GM23338 (cell line): ENCODE measurements at regions not wholly inside any gene's neighbourhood (a gene's known extent, or its start where the extent isn't known, plus 50 kb on each side); places are given as distances from the start of the nearest gene placed in this dataset.

Experiments
- ATAC-seq: fragments of 200-7000 bp; cut with Tn5 transposase; 3 replicates; pipeline ENCODE4 v1.9.1; 2020
- DNase-seq: peaks from one replicate; pipeline ENCODE4 v3.0.0-alpha.2; 2015; ENCODE audit warnings: low spot score
- H2AFZ ChIP-seq: fragments of 200-600 bp; sonication (generic); 2 replicates; pipeline ENCODE4 v1.8.0; 2016; ENCODE audit warnings: antibody characterized with exemption, mild to moderate bottlenecking, moderate library complexity
- H3F3A ChIP-seq: fragments of 200-600 bp; sonication (generic); replicated peaks from 2 replicates; pipeline ENCODE4 v1.8.0; 2017; ENCODE audit warnings: antibody characterized with exemption, mixed run types, low read depth
- H3K27ac ChIP-seq: fragments of 200-600 bp; sonication (generic); 2 replicates; pipeline ENCODE4 v1.6.1; 2016; ENCODE audit warnings: low read depth
- H3K27me3 ChIP-seq: fragments of 200-600 bp; sonication (generic); 2 replicates; pipeline ENCODE4 v1.8.0; 2016; ENCODE audit warnings: mild to moderate bottlenecking, mixed run types, moderate library complexity; ENCODE audit not compliant: insufficient read depth
- H3K36me3 ChIP-seq: fragments of 200-600 bp; sonication (generic); 2 replicates; pipeline ENCODE4 v1.8.0; 2016; ENCODE audit warnings: mild to moderate bottlenecking; ENCODE audit not compliant: insufficient read depth
- H3K4me1 ChIP-seq: fragments of 200-600 bp; sonication (generic); 2 replicates; pipeline ENCODE4 v1.8.0; 2016; ENCODE audit warnings: mild to moderate bottlenecking, moderate library complexity; ENCODE audit not compliant: insufficient read depth
- H3K4me2 ChIP-seq: fragments of 200-600 bp; sonication (generic); 2 replicates; pipeline ENCODE4 v1.7.1; 2017; ENCODE audit warnings: mixed run types
- H3K4me3 ChIP-seq: fragments of 200-600 bp; sonication (generic); 2 replicates; pipeline ENCODE4 v1.6.1; 2016; ENCODE audit warnings: mixed run types
- H3K79me2 ChIP-seq: fragments of 200-600 bp; sonication (generic); replicated peaks from 2 replicates; pipeline ENCODE4 v1.8.0; 2017; ENCODE audit warnings: mild to moderate bottlenecking; ENCODE audit not compliant: insufficient read depth
- H3K9me2 ChIP-seq: fragments of 200-600 bp; sonication (generic); 2 replicates; pipeline ENCODE4 v1.8.0; 2017; ENCODE audit not compliant: insufficient read depth
- H4K20me1 ChIP-seq: fragments of 200-600 bp; sonication (generic); replicated peaks from 2 replicates; pipeline ENCODE4 v1.8.0; 2017; ENCODE audit warnings: mild to moderate bottlenecking; ENCODE audit not compliant: insufficient read depth
- H3K27ac Mint-ChIP-seq: 2 replicates; pipeline ENCODE4 v1.8.0; 2020; ENCODE audit warnings: inconsistent platforms, mild to moderate bottlenecking, moderate library complexity, mixed read lengths
- H3K27me3 Mint-ChIP-seq: 3 replicates; pipeline ENCODE4 v1.8.0; 2022; ENCODE audit warnings: low read depth, mild to moderate bottlenecking, moderate library complexity, mixed read lengths, inconsistent platforms; ENCODE audit not compliant: insufficient read depth, poor library complexity
- H3K36me3 Mint-ChIP-seq: 3 replicates; pipeline ENCODE4 v1.8.0; 2021; ENCODE audit warnings: low read depth, mild to moderate bottlenecking, inconsistent platforms, moderate library complexity, mixed read lengths
- H3K4me1 Mint-ChIP-seq: 3 replicates; pipeline ENCODE4 v1.8.0; 2020; ENCODE audit warnings: mild to moderate bottlenecking, inconsistent platforms, mixed read lengths
- H3K4me3 Mint-ChIP-seq: 3 replicates; pipeline ENCODE4 v1.8.0; 2021; ENCODE audit warnings: moderate library complexity, mild to moderate bottlenecking, inconsistent platforms, mixed read lengths
- H3K9me3 Mint-ChIP-seq: 3 replicates; pipeline ENCODE4 v1.8.0; 2020; ENCODE audit warnings: moderate library complexity, mild to moderate bottlenecking, inconsistent platforms, mixed read lengths
- EZH2 ChIP-seq: fragments of 200-600 bp; sonication (generic); IDR thresholded peaks from one replicate; pipeline ENCODE4 v1.8.0; 2017; ENCODE audit warnings: antibody characterized with exemption, mild to moderate bottlenecking, low read depth; ENCODE audit not compliant: unreplicated experiment
- JUNB ChIP-seq: IDR thresholded peaks from one replicate; pipeline ENCODE4 v1.6.1; 2016; ENCODE audit warnings: antibody characterized with exemption; ENCODE audit not compliant: unreplicated experiment
- NANOG ChIP-seq: IDR thresholded peaks from 2 replicates; pipeline ENCODE4 v1.6.1; 2016; ENCODE audit warnings: antibody characterized with exemption, borderline replicate concordance
- REST ChIP-seq: IDR thresholded peaks from one replicate; pipeline ENCODE4 v1.6.1; 2018; ENCODE audit warnings: antibody characterized with exemption; ENCODE audit not compliant: unreplicated experiment
- STAT1 ChIP-seq: IDR thresholded peaks from one replicate; pipeline ENCODE4 v1.6.1; 2016; ENCODE audit warnings: antibody characterized with exemption; ENCODE audit not compliant: unreplicated experiment
- ZNF462 ChIP-seq: fragments of 250-450 bp; sonication (Bioruptor Pico); IDR thresholded peaks from 2 replicates; pipeline ENCODE4 v1.5.0; 2020; ENCODE audit warnings: mild to moderate bottlenecking, moderate library complexity
- TF ChIP-seq, protein P1 (sequence below), 2 experiments: fragments of 200-600 bp in 1 of 2; sonication (generic) in 1 of 2; conservative IDR thresholded peaks; 2 replicates each; pipeline versions ENCODE4 v1.5.1 to v1.6.1; 2016 to 2017; ENCODE audit warnings: antibody characterized with exemption in 2 of 2, low read depth in 2 of 2, mild to moderate bottlenecking in 2 of 2, moderate library complexity in 1 of 2

DNA sequence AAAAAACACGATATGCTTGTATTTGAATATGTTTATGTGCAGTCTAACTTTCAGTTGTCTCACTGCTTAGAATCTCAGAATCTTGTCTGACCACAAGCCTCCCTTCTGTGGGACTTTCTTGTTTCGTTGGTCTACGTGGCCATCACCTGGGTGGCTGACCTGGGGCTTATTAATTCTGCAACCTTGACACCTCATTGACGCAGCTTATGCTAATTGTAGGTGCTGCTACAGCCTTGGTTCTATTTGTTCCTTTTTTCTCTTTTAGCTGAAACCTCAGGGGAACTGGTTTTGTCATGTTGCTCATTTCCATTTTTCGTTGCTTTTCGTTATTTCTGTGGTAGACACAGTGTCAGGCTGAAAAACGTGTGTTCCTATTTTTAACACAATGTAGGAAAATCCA is 273.7 kb downstream of the SLC4A3 start:
- Mint-ChIP-seq H3K9me3 (no peaks in the 10 kb centered on the region), H3K27ac (no peak overlapping the region), H3K4me1 (peaks cover 12% of the 10 kb centered on the region), H3K27me3 (peaks cover 2% of the 10 kb centered on the region), H3K36me3 (no peaks in the 10 kb centered on the region), H3K4me3 (no peak overlapping the region)
- no peak for TF ChIP-seq EZH2
- TF ChIP-seq STAT1: no peak
- TF ChIP-seq REST: no peak
- no peak for TF ChIP-seq NANOG
- TF ChIP-seq ZNF462 (CRISPR knock-in tag): no peak
- TF ChIP-seq JUNB: no peak
- TF ChIP-seq, protein P1, sequence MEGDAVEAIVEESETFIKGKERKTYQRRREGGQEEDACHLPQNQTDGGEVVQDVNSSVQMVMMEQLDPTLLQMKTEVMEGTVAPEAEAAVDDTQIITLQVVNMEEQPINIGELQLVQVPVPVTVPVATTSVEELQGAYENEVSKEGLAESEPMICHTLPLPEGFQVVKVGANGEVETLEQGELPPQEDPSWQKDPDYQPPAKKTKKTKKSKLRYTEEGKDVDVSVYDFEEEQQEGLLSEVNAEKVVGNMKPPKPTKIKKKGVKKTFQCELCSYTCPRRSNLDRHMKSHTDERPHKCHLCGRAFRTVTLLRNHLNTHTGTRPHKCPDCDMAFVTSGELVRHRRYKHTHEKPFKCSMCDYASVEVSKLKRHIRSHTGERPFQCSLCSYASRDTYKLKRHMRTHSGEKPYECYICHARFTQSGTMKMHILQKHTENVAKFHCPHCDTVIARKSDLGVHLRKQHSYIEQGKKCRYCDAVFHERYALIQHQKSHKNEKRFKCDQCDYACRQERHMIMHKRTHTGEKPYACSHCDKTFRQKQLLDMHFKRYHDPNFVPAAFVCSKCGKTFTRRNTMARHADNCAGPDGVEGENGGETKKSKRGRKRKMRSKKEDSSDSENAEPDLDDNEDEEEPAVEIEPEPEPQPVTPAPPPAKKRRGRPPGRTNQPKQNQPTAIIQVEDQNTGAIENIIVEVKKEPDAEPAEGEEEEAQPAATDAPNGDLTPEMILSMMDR (conservative IDR thresholded peaks at IDR 0.05; ENCODE audit: low read depth in 2 of 2): no peak
- H3K79me2 ChIP-seq: no peaks in the 10 kb centered on the region
- no peak overlapping the region for H2AFZ ChIP-seq
- 0 out of 2 replicates have a peak, but pooled peaks cover 3% of the 10 kb centered on the region for H3K9me2 ChIP-seq
- H3F3A ChIP-seq: no peaks in the 10 kb centered on the region
- H3K4me2 ChIP-seq: no peak overlapping the region
- no peaks in the 10 kb centered on the region for H3K36me3 ChIP-seq
- H3K4me3 ChIP-seq: no peak overlapping the region
- H3K27me3 ChIP-seq: no peaks in the 10 kb centered on the region
- ATAC-seq (no peak), DNase-seq (no peak)
- no peaks in the 10 kb centered on the region for H4K20me1 ChIP-seq
- H3K4me1 ChIP-seq: no peaks in the 10 kb centered on the region
- H3K27ac ChIP-seq: no peak overlapping the region
